GM12878 (cell line): ENCODE measurements at regions not wholly inside any gene's neighbourhood (a gene's known extent, or its start where the extent isn't known, plus 50 kb on each side); places are given as distances from the start of the nearest gene placed in this dataset.

Experiments used
- ATAC-seq: fragments of 200-7000 bp; cut with Tn5 transposase; 3 replicates; pipeline ENCODE4 v1.9.1; 2020; ENCODE audit warnings: mild to moderate bottlenecking, moderate library complexity
- BruUV-seq: library from RNA; stranded (reverse); fragments of 400-500 nt; replicated peaks from 2 replicates; lab custom pipeline; 2021; lab: Mats Ljungman, UMichigan
- CTCF ChIA-PET: fragments of 300-600 bp; sonication (Branson Sonifier 250); formaldehyde crosslinking; extraction: SDS; loops from one replicate; lab custom pipeline; 2021; ENCODE audit warnings: inconsistent platforms; lab: Yijun Ruan, JAX
- POLR2A ChIA-PET: fragments of 350-600 bp; formaldehyde crosslinking; extraction: SDS; loops from one replicate; lab custom pipeline; 2021; ENCODE audit warnings: inconsistent platforms; lab: Charles Lee
- RAD21 ChIA-PET: fragments of 300-600 bp; sonication (Branson Sonifier 250); formaldehyde crosslinking; loops from one replicate; lab custom pipeline; 2023; ENCODE audit warnings: antibody characterized with exemption; ENCODE audit not compliant: unreplicated experiment; lab: Charles Lee
- SMC1A ChIA-PET: fragments of 300-600 bp; sonication (Branson Sonifier 250); formaldehyde crosslinking; loops from one replicate; lab custom pipeline; 2023; ENCODE audit not compliant: unreplicated experiment, uncharacterized antibody; lab: Charles Lee
- DNase-seq: peaks from one replicate; pipeline ENCODE4 v3.0.0-alpha.2; 2011; ENCODE audit warnings: low read depth, low spot score
- FAIRE-seq: peaks from 3 replicates; lab custom pipeline; 2011; peaks lifted over from hg19 to GRCh38; lab: Jason Lieb, UNC
- H2AFZ ChIP-seq: 2 replicates; pipeline ENCODE4 v1.6.0; 2011; ENCODE audit warnings: low read depth, low read length, control low read depth; ENCODE audit not compliant: control insufficient read depth
- H3K27ac ChIP-seq: 2 replicates; pipeline ENCODE4 v1.5.1; 2011; ENCODE audit warnings: control low read depth; ENCODE audit not compliant: control insufficient read depth, insufficient read depth
- H3K27me3 ChIP-seq, 2 experiments: replicated peaks in 1 of 2; 2 replicates each; pipeline versions ENCODE4 v1.6.0 to v1.6.1; 2011; ENCODE audit warnings: low read length in 1 of 2; ENCODE audit not compliant: control insufficient read depth in 2 of 2, insufficient read depth in 2 of 2
- H3K36me3 ChIP-seq, 2 experiments: 2 replicates each; pipeline ENCODE4 v1.5.1; 2011; ENCODE audit warnings: low read length in 1 of 2; ENCODE audit not compliant: control insufficient read depth in 2 of 2, insufficient read depth in 2 of 2
- H3K4me1 ChIP-seq: 2 replicates; pipeline ENCODE4 v1.6.1; 2011; ENCODE audit warnings: mild to moderate bottlenecking, low read length, moderate library complexity, mixed read lengths; ENCODE audit not compliant: control insufficient read depth, insufficient read depth
- H3K4me2 ChIP-seq: 2 replicates; pipeline ENCODE4 v1.6.0; 2011; ENCODE audit warnings: control low read depth; ENCODE audit not compliant: control insufficient read depth, insufficient read depth
- H3K4me3 ChIP-seq: fragments of 200-600 bp; sonication (generic); 2 replicates; pipeline ENCODE4 v1.5.1; 2016
- H3K79me2 ChIP-seq: 2 replicates; pipeline ENCODE4 v1.6.0; 2011; ENCODE audit warnings: low read length; ENCODE audit not compliant: control insufficient read depth, insufficient read depth
- H3K9ac ChIP-seq: 2 replicates; pipeline ENCODE4 v1.8.0; 2011; ENCODE audit warnings: low read length, control low read depth, mixed read lengths; ENCODE audit not compliant: control insufficient read depth, insufficient read depth
- H3K9me3 ChIP-seq: replicated peaks from 3 replicates; pipeline ENCODE4 v1.5.1; 2011; ENCODE audit warnings: mild to moderate bottlenecking, low read length; ENCODE audit not compliant: control insufficient read depth, insufficient read depth
- H4K20me1 ChIP-seq: 2 replicates; pipeline ENCODE4 v1.6.0; 2011; ENCODE audit not compliant: control insufficient read depth, insufficient read depth
- BCL11A ChIP-seq: IDR thresholded peaks from 2 replicates; pipeline ENCODE4 v1.6.1; 2011; ENCODE audit warnings: low read depth, low read length
- CBFB ChIP-seq: IDR thresholded peaks from 2 replicates; pipeline ENCODE4 v1.6.1; 2016; ENCODE audit warnings: antibody characterized with exemption, low read depth
- CBX3 ChIP-seq: fragments of 200-600 bp; sonication (generic); IDR thresholded peaks from 2 replicates; pipeline ENCODE4 v1.6.1; 2016; ENCODE audit warnings: low read depth, borderline replicate concordance
- CEBPB ChIP-seq, 2 experiments: fragments of 150-350 bp in 1 of 2; IDR thresholded peaks; 2 replicates each; pipeline ENCODE4 v1.6.1; 2012 to 2014; ENCODE audit warnings: low read depth in 2 of 2, low read length in 2 of 2, borderline replicate concordance in 1 of 2, inconsistent platforms in 1 of 2
- DPF2 ChIP-seq: fragments of 450-650 bp; IDR thresholded peaks from 2 replicates; pipeline ENCODE4 v1.6.1; 2017; ENCODE audit warnings: mild to moderate bottlenecking
- ETV6 ChIP-seq, 2 experiments: fragments of 450-650 bp in 1 of 2; IDR thresholded peaks in 1 of 2; conservative IDR thresholded peaks in 1 of 2; 2 replicates each; pipeline ENCODE4 v1.6.1; 2014; ENCODE audit warnings: antibody characterized with exemption in 1 of 2, borderline replicate concordance in 1 of 2, low read depth in 1 of 2, mild to moderate bottlenecking in 1 of 2, moderate library complexity in 1 of 2
- HCFC1 ChIP-seq: fragments of 150-350 bp; IDR thresholded peaks from 2 replicates; pipeline ENCODE4 v1.6.1; 2014; ENCODE audit warnings: low read length
- HDAC6 ChIP-seq: fragments of 200-600 bp; sonication (generic); IDR thresholded peaks from one replicate; pipeline ENCODE4 v1.8.0; 2017; ENCODE audit warnings: antibody characterized with exemption; ENCODE audit not compliant: unreplicated experiment
- IKZF1 ChIP-seq: fragments of 450-650 bp; conservative IDR thresholded peaks from 2 replicates; pipeline ENCODE4 v1.6.1; 2017; ENCODE audit warnings: antibody characterized with exemption, mild to moderate bottlenecking
- RCOR1 ChIP-seq: conservative IDR thresholded peaks from 2 replicates; pipeline ENCODE4 v1.6.1; 2012; ENCODE audit warnings: low read depth, low read length, improper control_type of control experiment
- SREBF2 ChIP-seq: IDR thresholded peaks from 2 replicates; pipeline ENCODE4 v1.6.1; 2012; ENCODE audit warnings: mild to moderate bottlenecking, low read length
- ZZZ3 ChIP-seq: IDR thresholded peaks from 2 replicates; pipeline ENCODE4 v1.6.1; 2011; ENCODE audit warnings: low read depth; ENCODE audit not compliant: control insufficient read depth, insufficient read length
- WGBS: methylation state at CpG from one replicate; pipeline ENCODE4 v1.1.6; 2016; ENCODE audit warnings: low lambda C conversion rate; ENCODE audit not compliant: insufficient replicate concordance, insufficient coverage; ENCODE audit errors: missing lambda C conversion rate; 5-methylcytosine and 5-hydroxymethylcytosine counted together
- in situ Hi-C: fragments of 300-500 bp; cut with MboI; formaldehyde crosslinking; loops from 9 replicates; pipeline ENCODE4 v1.14.3; 2018; ENCODE audit warnings: mixed read lengths
- intact Hi-C: fragments of 100-400 bp; cut with micrococcal nuclease; formaldehyde crosslinking; loops from one replicate; pipeline ENCODE4 v1.14.2; 2022; ENCODE audit not compliant: unreplicated experiment
- TF ChIP-seq, protein P1 (sequence below): fragments of 450-650 bp; IDR thresholded peaks from 2 replicates; pipeline ENCODE4 v1.6.1; 2016; ENCODE audit warnings: mild to moderate bottlenecking, moderate library complexity, borderline replicate concordance
- TF ChIP-seq, protein P2 (sequence below): fragments of 450-650 bp; IDR thresholded peaks from 2 replicates; pipeline ENCODE4 v1.6.1; 2017; ENCODE audit warnings: mild to moderate bottlenecking, moderate library complexity
- TF ChIP-seq, protein P3 (sequence below): IDR thresholded peaks from 2 replicates; pipeline ENCODE4 v1.6.1; 2011; ENCODE audit warnings: borderline replicate concordance, low read depth, mild to moderate bottlenecking, moderate library complexity, low read length; ENCODE audit not compliant: insufficient read depth, poor library complexity, severe bottlenecking

DNA sequence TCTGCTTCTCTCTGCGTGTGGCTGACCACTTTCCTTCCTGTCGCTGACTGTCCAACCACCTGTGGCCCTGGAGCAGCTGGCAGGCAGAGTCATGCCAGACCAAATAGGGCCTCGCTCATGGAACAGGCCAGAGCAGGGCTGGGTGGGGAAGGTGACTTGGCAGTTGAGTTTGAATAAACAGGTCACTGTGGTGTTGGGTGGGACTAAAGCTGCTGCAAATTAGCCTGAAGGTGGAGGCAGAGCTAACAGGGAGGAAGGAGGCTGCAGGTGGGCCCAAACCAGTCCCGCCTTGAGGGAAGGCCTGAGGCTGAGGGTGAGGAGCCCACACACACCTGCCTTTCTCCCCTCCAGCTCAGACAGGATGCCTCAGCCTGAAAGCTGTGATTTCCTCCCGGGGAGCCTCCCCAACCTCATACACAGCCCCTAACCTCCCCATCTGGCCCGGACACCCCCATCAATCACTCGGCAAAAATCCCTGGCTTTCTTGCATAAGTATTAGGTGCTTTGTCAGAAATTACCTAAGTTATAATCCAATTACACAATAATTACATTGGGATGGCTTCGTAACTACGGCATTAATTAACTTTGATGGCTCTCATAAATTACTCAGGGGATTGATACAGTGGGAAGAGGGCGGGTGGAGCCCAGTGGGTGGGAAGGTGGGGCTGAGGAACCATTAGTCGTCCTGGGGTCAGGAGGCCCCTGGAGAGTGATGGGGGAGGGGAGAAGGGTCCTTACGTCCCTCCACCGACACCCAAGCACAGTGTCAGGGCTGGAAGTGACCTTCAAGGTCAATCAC is 97.7 kb upstream of the PCBD1 start:
- H3K27ac ChIP-seq: no peak overlapping the region
- no TSS peak for BruUV-seq
- RAD21 ChIA-PET: no interaction called here
- H3K4me2 ChIP-seq: no peak overlapping the region
- no peaks in the 10 kb centered on the region for H3K36me3 ChIP-seq
- DNase-seq (no peak), ATAC-seq (no peak), FAIRE-seq (no peak)
- intact Hi-C loops (no loop called here), in situ Hi-C loops (no loop called here)
- no peak overlapping the region for H3K4me3 ChIP-seq
- CTCF ChIA-PET: no interaction called here
- H2AFZ ChIP-seq: no peak overlapping the region
- WGBS: 36% methylated on average over 13 of the region's 13 CpGs
- SMC1A ChIA-PET: no interaction called here
- peaks cover 21% of the 10 kb centered on the region for H3K4me1 ChIP-seq
- H3K27me3 ChIP-seq: no peaks in the 10 kb centered on the region
- no peaks in the 10 kb centered on the region for H4K20me1 ChIP-seq
- no peak overlapping the region for H3K9ac ChIP-seq
- POLR2A ChIA-PET: no interaction called here
- no peaks in the 10 kb centered on the region for H3K79me2 ChIP-seq
- no peaks in the 10 kb centered on the region for H3K9me3 ChIP-seq
- TF ChIP-seq, protein P1, sequence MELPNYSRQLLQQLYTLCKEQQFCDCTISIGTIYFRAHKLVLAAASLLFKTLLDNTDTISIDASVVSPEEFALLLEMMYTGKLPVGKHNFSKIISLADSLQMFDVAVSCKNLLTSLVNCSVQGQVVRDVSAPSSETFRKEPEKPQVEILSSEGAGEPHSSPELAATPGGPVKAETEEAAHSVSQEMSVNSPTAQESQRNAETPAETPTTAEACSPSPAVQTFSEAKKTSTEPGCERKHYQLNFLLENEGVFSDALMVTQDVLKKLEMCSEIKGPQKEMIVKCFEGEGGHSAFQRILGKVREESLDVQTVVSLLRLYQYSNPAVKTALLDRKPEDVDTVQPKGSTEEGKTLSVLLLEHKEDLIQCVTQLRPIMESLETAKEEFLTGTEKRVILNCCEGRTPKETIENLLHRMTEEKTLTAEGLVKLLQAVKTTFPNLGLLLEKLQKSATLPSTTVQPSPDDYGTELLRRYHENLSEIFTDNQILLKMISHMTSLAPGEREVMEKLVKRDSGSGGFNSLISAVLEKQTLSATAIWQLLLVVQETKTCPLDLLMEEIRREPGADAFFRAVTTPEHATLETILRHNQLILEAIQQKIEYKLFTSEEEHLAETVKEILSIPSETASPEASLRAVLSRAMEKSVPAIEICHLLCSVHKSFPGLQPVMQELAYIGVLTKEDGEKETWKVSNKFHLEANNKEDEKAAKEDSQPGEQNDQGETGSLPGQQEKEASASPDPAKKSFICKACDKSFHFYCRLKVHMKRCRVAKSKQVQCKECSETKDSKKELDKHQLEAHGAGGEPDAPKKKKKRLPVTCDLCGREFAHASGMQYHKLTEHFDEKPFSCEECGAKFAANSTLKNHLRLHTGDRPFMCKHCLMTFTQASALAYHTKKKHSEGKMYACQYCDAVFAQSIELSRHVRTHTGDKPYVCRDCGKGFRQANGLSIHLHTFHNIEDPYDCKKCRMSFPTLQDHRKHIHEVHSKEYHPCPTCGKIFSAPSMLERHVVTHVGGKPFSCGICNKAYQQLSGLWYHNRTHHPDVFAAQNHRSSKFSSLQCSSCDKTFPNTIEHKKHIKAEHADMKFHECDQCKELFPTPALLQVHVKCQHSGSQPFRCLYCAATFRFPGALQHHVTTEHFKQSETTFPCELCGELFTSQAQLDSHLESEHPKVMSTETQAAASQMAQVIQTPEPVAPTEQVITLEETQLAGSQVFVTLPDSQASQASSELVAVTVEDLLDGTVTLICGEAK: no peak
- TF ChIP-seq DPF2 (no peak), ETV6 (conservative IDR thresholded peaks at IDR 0.05 in 1 of 2, IDR thresholded peaks at IDR 0.05 in 1 of 2; ENCODE audit: borderline replicate concordance in 1 of 2, low read depth in 1 of 2) (no peak), CBX3 (no peak), BCL11A (no peak), IKZF1 (no peak), HDAC6 (no peak), SREBF2 (no peak), CBFB (no peak), CEBPB (IDR thresholded peaks at IDR 0.05; ENCODE audit: borderline replicate concordance in 1 of 2, low read depth in 2 of 2, low read length in 2 of 2) (no peak), HCFC1 (no peak), RCOR1 (no peak), ZZZ3 (no peak)
- TF ChIP-seq, protein P2, sequence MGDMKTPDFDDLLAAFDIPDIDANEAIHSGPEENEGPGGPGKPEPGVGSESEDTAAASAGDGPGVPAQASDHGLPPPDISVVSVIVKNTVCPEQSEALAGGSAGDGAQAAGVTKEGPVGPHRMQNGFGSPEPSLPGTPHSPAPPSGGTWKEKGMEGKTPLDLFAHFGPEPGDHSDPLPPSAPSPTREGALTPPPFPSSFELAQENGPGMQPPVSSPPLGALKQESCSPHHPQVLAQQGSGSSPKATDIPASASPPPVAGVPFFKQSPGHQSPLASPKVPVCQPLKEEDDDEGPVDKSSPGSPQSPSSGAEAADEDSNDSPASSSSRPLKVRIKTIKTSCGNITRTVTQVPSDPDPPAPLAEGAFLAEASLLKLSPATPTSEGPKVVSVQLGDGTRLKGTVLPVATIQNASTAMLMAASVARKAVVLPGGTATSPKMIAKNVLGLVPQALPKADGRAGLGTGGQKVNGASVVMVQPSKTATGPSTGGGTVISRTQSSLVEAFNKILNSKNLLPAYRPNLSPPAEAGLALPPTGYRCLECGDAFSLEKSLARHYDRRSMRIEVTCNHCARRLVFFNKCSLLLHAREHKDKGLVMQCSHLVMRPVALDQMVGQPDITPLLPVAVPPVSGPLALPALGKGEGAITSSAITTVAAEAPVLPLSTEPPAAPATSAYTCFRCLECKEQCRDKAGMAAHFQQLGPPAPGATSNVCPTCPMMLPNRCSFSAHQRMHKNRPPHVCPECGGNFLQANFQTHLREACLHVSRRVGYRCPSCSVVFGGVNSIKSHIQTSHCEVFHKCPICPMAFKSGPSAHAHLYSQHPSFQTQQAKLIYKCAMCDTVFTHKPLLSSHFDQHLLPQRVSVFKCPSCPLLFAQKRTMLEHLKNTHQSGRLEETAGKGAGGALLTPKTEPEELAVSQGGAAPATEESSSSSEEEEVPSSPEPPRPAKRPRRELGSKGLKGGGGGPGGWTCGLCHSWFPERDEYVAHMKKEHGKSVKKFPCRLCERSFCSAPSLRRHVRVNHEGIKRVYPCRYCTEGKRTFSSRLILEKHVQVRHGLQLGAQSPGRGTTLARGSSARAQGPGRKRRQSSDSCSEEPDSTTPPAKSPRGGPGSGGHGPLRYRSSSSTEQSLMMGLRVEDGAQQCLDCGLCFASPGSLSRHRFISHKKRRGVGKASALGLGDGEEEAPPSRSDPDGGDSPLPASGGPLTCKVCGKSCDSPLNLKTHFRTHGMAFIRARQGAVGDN: no peak
- TF ChIP-seq, protein P3, sequence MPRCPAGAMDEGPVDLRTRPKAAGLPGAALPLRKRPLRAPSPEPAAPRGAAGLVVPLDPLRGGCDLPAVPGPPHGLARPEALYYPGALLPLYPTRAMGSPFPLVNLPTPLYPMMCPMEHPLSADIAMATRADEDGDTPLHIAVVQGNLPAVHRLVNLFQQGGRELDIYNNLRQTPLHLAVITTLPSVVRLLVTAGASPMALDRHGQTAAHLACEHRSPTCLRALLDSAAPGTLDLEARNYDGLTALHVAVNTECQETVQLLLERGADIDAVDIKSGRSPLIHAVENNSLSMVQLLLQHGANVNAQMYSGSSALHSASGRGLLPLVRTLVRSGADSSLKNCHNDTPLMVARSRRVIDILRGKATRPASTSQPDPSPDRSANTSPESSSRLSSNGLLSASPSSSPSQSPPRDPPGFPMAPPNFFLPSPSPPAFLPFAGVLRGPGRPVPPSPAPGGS: no peak
